ENCODE measurements at regions not wholly inside any gene's neighbourhood (a gene's known extent, or its start where the extent isn't known, plus 50 kb on each side); places are given as distances from the start of the nearest gene placed in this dataset.

DNA sequence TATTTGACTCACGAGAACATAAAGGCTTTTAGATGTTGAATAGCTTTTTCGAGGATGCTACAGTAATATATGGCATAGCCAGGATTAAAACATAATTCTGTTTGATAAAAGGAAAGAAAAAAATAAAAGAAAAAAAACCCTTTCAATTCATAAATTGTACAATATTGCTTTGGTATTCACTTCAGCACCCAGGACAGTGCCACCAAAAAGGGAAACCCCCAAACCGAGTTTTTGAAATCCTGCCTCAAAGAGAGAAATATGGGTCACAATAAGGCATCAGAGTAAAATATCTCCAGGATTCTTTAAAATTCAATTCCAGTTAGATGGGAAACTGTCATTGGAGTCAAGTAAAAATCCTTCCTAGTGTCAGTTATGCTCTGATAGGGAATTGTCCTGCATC lies 551.2 kb upstream of the SEL1L start:
- Histone ChIP-seq H3K27me3 (no peaks in the 10 kb centered on the region), H3K9me3 (no peaks in the 10 kb centered on the region), H3K4me1 (no peaks in the 10 kb centered on the region), H3K27ac (no peak overlapping the region), H3K36me3 (no peaks in the 10 kb centered on the region), H3K4me3 (no peak overlapping the region)
- intact Hi-C loops (cut with DNase I), result no loop called here
- no peak for ATAC-seq
- no peak for DNase-seq
- TF ChIP-seq POLR2A (IDR thresholded peaks at IDR 0.05), result no peak
- TF ChIP-seq, protein P1, sequence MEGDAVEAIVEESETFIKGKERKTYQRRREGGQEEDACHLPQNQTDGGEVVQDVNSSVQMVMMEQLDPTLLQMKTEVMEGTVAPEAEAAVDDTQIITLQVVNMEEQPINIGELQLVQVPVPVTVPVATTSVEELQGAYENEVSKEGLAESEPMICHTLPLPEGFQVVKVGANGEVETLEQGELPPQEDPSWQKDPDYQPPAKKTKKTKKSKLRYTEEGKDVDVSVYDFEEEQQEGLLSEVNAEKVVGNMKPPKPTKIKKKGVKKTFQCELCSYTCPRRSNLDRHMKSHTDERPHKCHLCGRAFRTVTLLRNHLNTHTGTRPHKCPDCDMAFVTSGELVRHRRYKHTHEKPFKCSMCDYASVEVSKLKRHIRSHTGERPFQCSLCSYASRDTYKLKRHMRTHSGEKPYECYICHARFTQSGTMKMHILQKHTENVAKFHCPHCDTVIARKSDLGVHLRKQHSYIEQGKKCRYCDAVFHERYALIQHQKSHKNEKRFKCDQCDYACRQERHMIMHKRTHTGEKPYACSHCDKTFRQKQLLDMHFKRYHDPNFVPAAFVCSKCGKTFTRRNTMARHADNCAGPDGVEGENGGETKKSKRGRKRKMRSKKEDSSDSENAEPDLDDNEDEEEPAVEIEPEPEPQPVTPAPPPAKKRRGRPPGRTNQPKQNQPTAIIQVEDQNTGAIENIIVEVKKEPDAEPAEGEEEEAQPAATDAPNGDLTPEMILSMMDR (IDR thresholded peaks at IDR 0.05), result no peak
- WGBS, 4 donors, result 49 to 55% (median 53%) methylated on average over 3 of the region's 3 CpGs

DNA sequence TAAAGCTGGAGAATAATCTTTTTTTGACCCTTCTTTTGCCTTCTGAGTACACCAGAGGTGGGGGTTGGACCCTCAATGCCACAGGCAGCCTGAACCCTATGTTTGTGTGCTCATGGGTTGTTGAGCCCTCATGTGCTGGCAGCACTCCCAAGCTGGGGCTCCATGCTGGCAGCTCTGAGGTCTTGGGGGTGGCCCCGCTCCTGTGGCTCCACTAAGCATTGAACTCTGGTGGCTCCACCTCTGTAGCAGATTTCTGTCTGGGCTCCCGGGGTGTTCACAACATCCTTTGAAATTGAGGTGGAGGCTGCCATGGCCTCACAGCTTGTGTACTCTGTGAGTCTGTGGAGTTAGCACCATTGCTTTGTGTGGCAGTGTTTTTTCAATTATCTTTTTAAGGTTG lies 557.4 kb upstream of the SEL1L start:
- H3K27ac ChIP-seq, result no peak overlapping the region
- H3K4me3 ChIP-seq, result no peak overlapping the region
- WGBS, 4 donors, result 65 to 83% (median 75%) methylated on average over 2 of the region's 2 CpGs
- H3K4me1 ChIP-seq, result no peaks in the 10 kb centered on the region
- H3K36me3 ChIP-seq, result no peaks in the 10 kb centered on the region
- no peak for TF ChIP-seq POLR2A (IDR thresholded peaks at IDR 0.05)
- TF ChIP-seq, protein P1 (IDR thresholded peaks at IDR 0.05), result no peak
- intact Hi-C loops (cut with DNase I), result no loop called here
- H3K27me3 ChIP-seq, result no peaks in the 10 kb centered on the region
- no peak for DNase-seq
- H3K9me3 ChIP-seq, result no peaks in the 10 kb centered on the region
- ATAC-seq, result no peak

DNA sequence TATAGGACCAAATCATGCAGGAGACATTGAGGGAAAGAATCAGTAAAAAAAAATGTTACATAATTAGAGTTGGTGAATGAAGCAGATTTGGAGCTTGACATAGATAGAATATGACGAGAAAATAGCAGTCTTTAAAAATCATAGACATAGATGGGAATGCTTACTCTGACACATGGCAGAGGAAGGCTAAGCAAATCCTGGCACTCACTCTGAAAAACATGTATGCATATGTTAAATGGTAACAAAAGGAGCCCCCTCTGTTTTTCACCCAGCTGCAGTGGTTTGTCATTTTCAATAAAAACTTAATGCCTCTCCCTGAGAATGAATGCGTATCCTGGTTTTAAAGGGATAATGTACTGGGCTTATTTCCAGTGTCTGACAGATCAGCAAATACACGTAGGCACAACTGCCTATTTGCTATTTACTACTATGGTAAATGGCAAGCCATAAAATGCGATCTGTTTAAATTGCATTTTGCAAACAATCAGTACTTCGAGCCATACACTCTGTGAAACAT lies 561.2 kb upstream of the SEL1L start:
- Histone ChIP-seq H3K36me3 (no peaks in the 10 kb centered on the region), H3K9me3 (no peaks in the 10 kb centered on the region), H3K27ac (no peak overlapping the region), H3K4me1 (no peaks in the 10 kb centered on the region), H3K4me3 (no peak overlapping the region), H3K27me3 (no peaks in the 10 kb centered on the region)
- no peak for ATAC-seq
- intact Hi-C loops (cut with DNase I), result no loop called here
- DNase-seq, result no peak
- TF ChIP-seq POLR2A (IDR thresholded peaks at IDR 0.05), result no peak
- TF ChIP-seq, protein P1 (IDR thresholded peaks at IDR 0.05), result no peak
- 74 to 82% (median 77%) methylated on average over 5 of the region's 5 CpGs for WGBS, 4 donors

DNA sequence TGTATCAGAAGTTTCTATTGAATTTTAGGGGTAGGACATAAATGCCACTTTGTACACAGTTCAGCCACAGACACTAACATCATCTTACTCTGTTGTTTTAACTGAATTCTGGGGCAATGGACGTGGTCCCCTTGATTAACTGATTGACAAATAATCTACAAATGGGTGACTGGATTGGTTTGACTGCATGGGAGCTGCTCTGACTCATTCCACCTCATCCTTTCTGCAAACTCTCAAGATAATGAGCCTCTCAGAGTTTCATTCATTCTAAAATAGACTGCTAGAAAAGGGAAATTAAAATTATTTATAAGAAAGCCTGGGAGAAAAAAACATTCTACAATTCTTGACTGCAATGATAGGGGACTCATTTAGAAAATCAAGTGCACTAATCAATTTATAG lies 570.4 kb upstream of the SEL1L start:
- DNase-seq (no peak), ATAC-seq (no peak)
- H3K27ac ChIP-seq, result no peak overlapping the region
- no peak overlapping the region for H3K4me3 ChIP-seq
- TF ChIP-seq POLR2A (IDR thresholded peaks at IDR 0.05), result no peak
- TF ChIP-seq, protein P1 (IDR thresholded peaks at IDR 0.05), result no peak
- 11 to 19% (median 14%) methylated on average over 1 of the region's 1 CpG for WGBS, 4 donors
- H3K9me3 ChIP-seq, result no peaks in the 10 kb centered on the region
- intact Hi-C loops (cut with DNase I), result no loop called here
- no peaks in the 10 kb centered on the region for H3K27me3 ChIP-seq
- no peaks in the 10 kb centered on the region for H3K36me3 ChIP-seq
- no peaks in the 10 kb centered on the region for H3K4me1 ChIP-seq
